ENCODE measurements at regions not wholly inside any gene's neighbourhood (a gene's known extent, or its start where the extent isn't known, plus 50 kb on each side); places are given as distances from the start of the nearest gene placed in this dataset.
A peak's percentile ranks its signal among the peaks of the same experiment; 100 is the strongest.

DNA sequence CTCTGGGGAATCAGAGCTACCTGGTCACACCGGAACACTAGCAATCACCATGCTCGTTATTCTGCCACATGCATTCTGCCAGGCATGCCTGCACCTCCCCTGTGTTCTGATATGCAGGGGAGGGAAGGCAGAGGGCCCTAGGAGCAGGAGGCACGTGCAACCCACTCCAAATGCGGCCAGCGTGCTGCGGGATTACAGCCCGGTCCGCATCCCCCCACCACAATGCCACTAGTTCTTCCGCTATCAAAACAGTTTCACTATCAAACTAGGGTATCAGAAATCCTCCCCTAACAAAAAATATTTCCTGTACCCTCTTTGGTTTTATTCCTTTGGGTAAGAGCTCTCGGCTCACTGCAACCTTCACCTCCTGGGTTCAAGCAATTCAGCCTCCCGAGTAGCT lies 223.2 kb upstream of the IGF1R start:
- 79% methylated on average over 8 of the region's 11 CpGs for whole genome bisulfite sequencing (ENCODE audit: insufficient coverage)
- POLR2A ChIA-PET = no interaction called here

DNA sequence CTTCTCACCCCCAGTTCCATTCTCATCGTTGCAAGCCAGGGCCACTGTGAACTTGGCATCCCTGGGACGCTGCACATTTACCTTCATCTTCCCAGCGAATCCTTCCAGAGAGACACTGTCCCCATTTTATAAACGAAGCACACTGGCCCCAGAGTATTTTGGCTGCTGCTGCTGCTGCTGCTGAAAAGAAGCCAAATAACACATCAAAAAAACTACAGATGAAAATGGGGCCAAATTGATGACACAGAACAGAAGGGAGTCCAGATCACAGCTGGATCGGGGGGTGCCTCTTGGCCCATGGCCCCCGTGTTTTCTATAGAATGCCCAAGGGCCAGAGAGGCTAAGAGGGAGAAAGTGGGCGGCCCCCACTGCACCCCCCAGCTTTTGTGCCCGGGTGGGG lies 221.0 kb upstream of the IGF1R start:
- peaks cover 8% of the 10 kb centered on the region in 2 donors for H3K4me1 ChIP-seq (ENCODE audit: control insufficient read depth in 2 of 2, insufficient read depth in 2 of 2, low read length in 2 of 2)
- H3K4me3 ChIP-seq (ENCODE audit: control extremely low read depth in 1 of 5, extremely low read depth in 1 of 5, insufficient read depth in 1 of 5, low read depth in 2 of 5, low read length in 4 of 5) = no peak overlapping the region
- no peaks in the 10 kb centered on the region for H3K79me2 ChIP-seq (ENCODE audit: control insufficient read depth, insufficient read depth, low read length)
- no peak for DNase-seq
- H3K9me3 Mint-ChIP-seq (ENCODE audit: insufficient read depth) = no peaks in the 10 kb centered on the region
- intact Hi-C loops (cut with micrococcal nuclease) = no loop called here
- H3K27ac Mint-ChIP-seq = no peak overlapping the region
- H3K9ac ChIP-seq (ENCODE audit: low read length) = no peak overlapping the region
- TF ChIP-seq, protein P1, sequence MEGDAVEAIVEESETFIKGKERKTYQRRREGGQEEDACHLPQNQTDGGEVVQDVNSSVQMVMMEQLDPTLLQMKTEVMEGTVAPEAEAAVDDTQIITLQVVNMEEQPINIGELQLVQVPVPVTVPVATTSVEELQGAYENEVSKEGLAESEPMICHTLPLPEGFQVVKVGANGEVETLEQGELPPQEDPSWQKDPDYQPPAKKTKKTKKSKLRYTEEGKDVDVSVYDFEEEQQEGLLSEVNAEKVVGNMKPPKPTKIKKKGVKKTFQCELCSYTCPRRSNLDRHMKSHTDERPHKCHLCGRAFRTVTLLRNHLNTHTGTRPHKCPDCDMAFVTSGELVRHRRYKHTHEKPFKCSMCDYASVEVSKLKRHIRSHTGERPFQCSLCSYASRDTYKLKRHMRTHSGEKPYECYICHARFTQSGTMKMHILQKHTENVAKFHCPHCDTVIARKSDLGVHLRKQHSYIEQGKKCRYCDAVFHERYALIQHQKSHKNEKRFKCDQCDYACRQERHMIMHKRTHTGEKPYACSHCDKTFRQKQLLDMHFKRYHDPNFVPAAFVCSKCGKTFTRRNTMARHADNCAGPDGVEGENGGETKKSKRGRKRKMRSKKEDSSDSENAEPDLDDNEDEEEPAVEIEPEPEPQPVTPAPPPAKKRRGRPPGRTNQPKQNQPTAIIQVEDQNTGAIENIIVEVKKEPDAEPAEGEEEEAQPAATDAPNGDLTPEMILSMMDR (IDR thresholded peaks at IDR 0.05) = no peak
- TF ChIP-seq EZH2 (IDR thresholded peaks at IDR 0.05; ENCODE audit: borderline replicate concordance, insufficient read depth, low read depth, low read length, poor library complexity, severe bottlenecking) = no peak
- peak overlapping the region; percentile 26 for H3K4me3 Mint-ChIP-seq
- ATAC-seq (ENCODE audit: low read depth) = no peak
- POLR2A ChIA-PET = no interaction called here
- CTCF ChIA-PET = interaction anchor here (0.9 to 3.6 kb wide), 7 partner anchors 8 to 116 kb away, joined by 3 to 23 read pairs (median 7); no protein-coding TSS in a partner anchor
- H2AFZ ChIP-seq (ENCODE audit: insufficient read depth, low read depth, low read length, poor library complexity, severe bottlenecking) = no peak overlapping the region
- WGBS (ENCODE audit: insufficient coverage) = 85% methylated on average over 6 of the region's 8 CpGs
- H3K4me1 Mint-ChIP-seq = peaks cover 6% of the 10 kb centered on the region
- peaks cover 45% of the 10 kb centered on the region for H3K27me3 Mint-ChIP-seq
- no peak overlapping the region for H3K27ac ChIP-seq (ENCODE audit: low read length in 2 of 2)
- H3K27me3 ChIP-seq (replicated peaks in 1 of 4; ENCODE audit: control extremely low read depth in 1 of 4, control insufficient read depth in 3 of 4, insufficient read depth in 4 of 4, low read length in 3 of 4) = peaks cover 0 to 42% (median 11%) of the 10 kb centered on the region in 4 experiments
- peaks cover 0 to 7% (median 0%) of the 10 kb centered on the region in 3 donors for H3K9me3 ChIP-seq (ENCODE audit: control extremely low read depth in 1 of 3, control insufficient read depth in 2 of 3, insufficient read depth in 1 of 3, low read length in 2 of 3)
- no peak overlapping the region for H3K4me2 ChIP-seq (replicated peaks; ENCODE audit: low read depth, low read length, poor library complexity, severe bottlenecking)
- H3K36me3 ChIP-seq (replicated peaks in 1 of 2; ENCODE audit: control extremely low read depth in 1 of 2, control insufficient read depth in 1 of 2, extremely low read depth in 1 of 2, insufficient read depth in 2 of 2, low read length in 1 of 2) = no peaks in the 10 kb centered on the region
- H4K20me1 ChIP-seq (ENCODE audit: control insufficient read depth, insufficient read depth, low read length, poor library complexity, severe bottlenecking) = no peaks in the 10 kb centered on the region

More for the DNA sequence above, 223.2 kb upstream of the IGF1R start:
- H2AFZ ChIP-seq (ENCODE audit: insufficient read depth, low read depth, low read length, poor library complexity, severe bottlenecking) = no peak overlapping the region
- H3K4me3 ChIP-seq (ENCODE audit: control extremely low read depth in 1 of 5, extremely low read depth in 1 of 5, insufficient read depth in 1 of 5, low read depth in 2 of 5, low read length in 4 of 5) = no peak overlapping the region
- no peak overlapping the region for H3K27ac Mint-ChIP-seq
- H3K4me1 Mint-ChIP-seq = peaks cover 14% of the 10 kb centered on the region
- H3K36me3 ChIP-seq (replicated peaks in 1 of 2; ENCODE audit: control extremely low read depth in 1 of 2, control insufficient read depth in 1 of 2, extremely low read depth in 1 of 2, insufficient read depth in 2 of 2, low read length in 1 of 2) = no peaks in the 10 kb centered on the region
- peaks cover 57% of the 10 kb centered on the region for H3K27me3 Mint-ChIP-seq
- H3K4me3 Mint-ChIP-seq = no peak overlapping the region
- no peak for ATAC-seq (ENCODE audit: low read depth)
- no peaks in the 10 kb centered on the region for H3K79me2 ChIP-seq (ENCODE audit: control insufficient read depth, insufficient read depth, low read length)
- TF ChIP-seq EZH2 (IDR thresholded peaks at IDR 0.05; ENCODE audit: borderline replicate concordance, insufficient read depth, low read depth, low read length, poor library complexity, severe bottlenecking) = no peak
- TF ChIP-seq, protein P1 (IDR thresholded peaks at IDR 0.05) = no peak
- no peaks in the 10 kb centered on the region for H3K9me3 Mint-ChIP-seq (ENCODE audit: insufficient read depth)
- H3K4me2 ChIP-seq (replicated peaks; ENCODE audit: low read depth, low read length, poor library complexity, severe bottlenecking) = no peak overlapping the region
- no peaks in the 10 kb centered on the region for H4K20me1 ChIP-seq (ENCODE audit: control insufficient read depth, insufficient read depth, low read length, poor library complexity, severe bottlenecking)
- DNase-seq = no peak
- no peak overlapping the region for H3K9ac ChIP-seq (ENCODE audit: low read length)
- no peak overlapping the region for H3K27ac ChIP-seq (ENCODE audit: low read length in 2 of 2)
- peaks cover 0 to 19% (median 0%) of the 10 kb centered on the region in 3 donors for H3K9me3 ChIP-seq (ENCODE audit: control extremely low read depth in 1 of 3, control insufficient read depth in 2 of 3, insufficient read depth in 1 of 3, low read length in 2 of 3)
- H3K4me1 ChIP-seq (ENCODE audit: control insufficient read depth in 2 of 2, insufficient read depth in 2 of 2, low read length in 2 of 2) = peaks cover 14 to 17% of the 10 kb centered on the region in 2 donors
- peaks cover 0 to 58% (median 15%) of the 10 kb centered on the region in 4 experiments for H3K27me3 ChIP-seq (replicated peaks in 1 of 4; ENCODE audit: control extremely low read depth in 1 of 4, control insufficient read depth in 3 of 4, insufficient read depth in 4 of 4, low read length in 3 of 4)
- intact Hi-C loops (cut with micrococcal nuclease) = no loop called here
- CTCF ChIA-PET = interaction anchor here (1.5 to 1.6 kb wide), 2 partner anchors 9 to 113 kb away, joined by 3 to 5 read pairs; no protein-coding TSS in a partner anchor
